CD4-positive, alpha-beta T cell (primary cell): ENCODE measurements at regions not wholly inside any gene's neighbourhood (a gene's known extent, or its start where the extent isn't known, plus 50 kb on each side); places are given as distances from the start of the nearest gene placed in this dataset.

ENCODE experiments used
- ATAC-seq: fragments of 200-7000 bp; cut with Tn5 transposase; one replicate; pipeline ENCODE4 v1.10.0; 2022; ENCODE audit warnings: mild to moderate bottlenecking; ENCODE audit not compliant: poor library complexity
- CTCF ChIA-PET: fragments of 350-600 bp; sonication (Branson Sonifier 250); formaldehyde crosslinking; loops from one replicate; lab custom pipeline; 2021; ENCODE audit warnings: antibody characterized with exemption, inconsistent platforms; lab: Charles Lee
- POLR2A ChIA-PET: fragments of 350-600 bp; sonication (Branson Sonifier 250); formaldehyde crosslinking; loops from one replicate; lab custom pipeline; 2021; ENCODE audit warnings: antibody characterized with exemption, inconsistent platforms; lab: Charles Lee
- DNase-seq, 14 experiments: peaks; one replicate each; pipeline ENCODE4 v3.0.0-alpha.2; 2013 to 2020; ENCODE audit warnings: mixed read lengths in 2 of 14
- H3K27ac ChIP-seq, 2 donors: one replicate each; pipeline versions ENCODE4 v1.5.1 to v1.7.0; 2013; ENCODE audit warnings: low read length in 2 of 2, low read depth in 1 of 2, mild to moderate bottlenecking in 1 of 2
- H3K27me3 ChIP-seq, 2 experiments: 1 replicate in 1 of 2; 2 replicates in 1 of 2; pipeline versions ENCODE4 v1.6.1 to v1.7.0; 2013; ENCODE audit warnings: low read length in 2 of 2, control low read depth in 1 of 2, mild to moderate bottlenecking in 1 of 2, moderate library complexity in 1 of 2; ENCODE audit not compliant: insufficient read depth in 2 of 2, control insufficient read depth in 1 of 2
- H3K36me3 ChIP-seq: one replicate; pipeline ENCODE4 v1.6.1; 2013; ENCODE audit warnings: low read length, control low read depth; ENCODE audit not compliant: insufficient read depth
- H3K4me1 ChIP-seq: one replicate; pipeline ENCODE4 v1.6.1; 2013; ENCODE audit warnings: low read length, control low read depth; ENCODE audit not compliant: insufficient read depth
- H3K4me3 ChIP-seq: one replicate; pipeline ENCODE4 v1.5.1; 2013; ENCODE audit warnings: mild to moderate bottlenecking, low read length, moderate library complexity
- H3K9me3 ChIP-seq, 2 experiments: 1 replicate in 1 of 2; 2 replicates in 1 of 2; pipeline versions ENCODE4 v1.6.1 to v1.7.0; 2013; ENCODE audit warnings: low read length in 2 of 2, mild to moderate bottlenecking in 2 of 2, control low read depth in 1 of 2, moderate library complexity in 1 of 2; ENCODE audit not compliant: control insufficient read depth in 1 of 2, insufficient read depth in 1 of 2
- H3K27ac Mint-ChIP-seq: one replicate; pipeline ENCODE4 v1.8.0; 2020; ENCODE audit warnings: mixed read lengths
- H3K27me3 Mint-ChIP-seq: one replicate; pipeline ENCODE4 v1.8.0; 2021; ENCODE audit warnings: mixed read lengths
- H3K36me3 Mint-ChIP-seq: one replicate; pipeline ENCODE4 v1.8.0; 2021; ENCODE audit warnings: low read depth, mixed read lengths
- H3K4me1 Mint-ChIP-seq: one replicate; pipeline ENCODE4 v1.8.0; 2021; ENCODE audit warnings: low read depth, mixed read lengths
- H3K4me3 Mint-ChIP-seq: one replicate; pipeline ENCODE4 v1.8.0; 2020; ENCODE audit warnings: mild to moderate bottlenecking, mixed read lengths
- H3K9me3 Mint-ChIP-seq: one replicate; pipeline ENCODE4 v1.8.0; 2020; ENCODE audit warnings: mixed read lengths
- CTCF ChIP-seq: fragments of 200-600 bp; IDR thresholded peaks from one replicate; pipeline ENCODE4 v1.8.0; 2022; ENCODE audit warnings: antibody characterized with exemption, mild to moderate bottlenecking
- intact Hi-C, 2 experiments: fragments of 100-400 bp; cut with DNase I in 1 of 2; cut with micrococcal nuclease in 1 of 2; formaldehyde crosslinking; loops; one replicate each; pipeline versions ENCODE4 v1.15.1 to v1.9.0; 2023 to 2025; cut with DNase I, micrococcal nuclease

GRCh38 chr3:31349001-31349748 lies 183.6 kb upstream of the STT3B start:
- no peak for TF ChIP-seq CTCF
- Histone ChIP-seq H3K36me3 (no peaks in the 10 kb centered on the region), H3K4me1 (no peaks in the 10 kb centered on the region), H3K27me3 (no peaks in the 10 kb centered on the region), H3K27ac (no peak overlapping the region), H3K9me3 (peaks cover 0 to 4% of the 10 kb centered on the region in 2 experiments), H3K4me3 (no peak overlapping the region)
- H3K9me3 Mint-ChIP-seq: peaks cover 9% of the 10 kb centered on the region
- H3K27me3 Mint-ChIP-seq: no peaks in the 10 kb centered on the region
- ChIA-PET POLR2A (no interaction called here), CTCF (no interaction called here)
- H3K36me3 Mint-ChIP-seq: no peaks in the 10 kb centered on the region
- no peak overlapping the region for H3K27ac Mint-ChIP-seq
- intact Hi-C loops: no loop called here
- no peak for ATAC-seq
- H3K4me3 Mint-ChIP-seq: no peak overlapping the region
- no peaks in the 10 kb centered on the region for H3K4me1 Mint-ChIP-seq
- DNase-seq: no peak

GRCh38 chr3:31350307-31350706 lies 182.4 kb upstream of the STT3B start:
- intact Hi-C loops: no loop called here
- CTCF ChIA-PET: no interaction called here
- Histone ChIP-seq H3K27ac (no peak overlapping the region), H3K4me1 (no peaks in the 10 kb centered on the region), H3K36me3 (no peaks in the 10 kb centered on the region), H3K4me3 (no peak overlapping the region), H3K9me3 (no peaks in the 10 kb centered on the region), H3K27me3 (no peaks in the 10 kb centered on the region)
- Mint-ChIP-seq H3K36me3 (no peaks in the 10 kb centered on the region), H3K4me3 (no peak overlapping the region), H3K9me3 (peaks cover 7% of the 10 kb centered on the region), H3K27me3 (no peaks in the 10 kb centered on the region), H3K4me1 (no peaks in the 10 kb centered on the region), H3K27ac (no peak overlapping the region)
- POLR2A ChIA-PET: no interaction called here
- no peak for TF ChIP-seq CTCF
- DNase-seq (no peak), ATAC-seq (no peak)

- Mint-ChIP-seq H3K36me3 (no peaks in the 10 kb centered on the region), H3K27me3 (no peaks in the 10 kb centered on the region), H3K4me3 (no peak overlapping the region), H3K4me1 (peaks cover under 1% of the 10 kb centered on the region), H3K9me3 (no peaks in the 10 kb centered on the region), H3K27ac (no peak overlapping the region)
- H3K4me1 ChIP-seq: no peaks in the 10 kb centered on the region
- H3K4me3 ChIP-seq: no peak overlapping the region
- no peak for DNase-seq
- ATAC-seq: no peak
- no peaks in the 10 kb centered on the region for H3K36me3 ChIP-seq
- intact Hi-C loops: no loop called here
- TF ChIP-seq CTCF: no peak
- POLR2A ChIA-PET: no interaction called here
- peaks cover 0 to 4% of the 10 kb centered on the region in 2 experiments for H3K9me3 ChIP-seq
- no peak overlapping the region for H3K27ac ChIP-seq
- CTCF ChIA-PET: no interaction called here
- H3K27me3 ChIP-seq: no peaks in the 10 kb centered on the region
Measured at GRCh38 chr3:31352331-31352730, 180.4 kb upstream of the STT3B start.
